ENCODE measurements at regions not wholly inside any gene's neighbourhood (a gene's known extent, or its start where the extent isn't known, plus 50 kb on each side); places are given as distances from the start of the nearest gene placed in this dataset.
A peak's percentile ranks its signal among the peaks of the same experiment; 100 is the strongest.
"Not testable (repeated sequence)": the region's sequence is repeated elsewhere in the genome, so short reads cannot be mapped to it uniquely, and the experiment has no call there.

- intact Hi-C loops (cut with micrococcal nuclease), result no loop called here
- peaks cover 6% of the 10 kb centered on the region for H3K9me3 ChIP-seq (replicated peaks)
- H3K27me3 ChIP-seq (ENCODE audit: low read depth), result no peaks in the 10 kb centered on the region
- no peak for TF ChIP-seq CTCF (IDR thresholded peaks at IDR 0.05; ENCODE audit: borderline replicate concordance)
- DNase-seq, result no peak
- H3K4me1 ChIP-seq, result peaks cover 4% of the 10 kb centered on the region
- no peaks in the 10 kb centered on the region for H3K36me3 ChIP-seq
- H3K4me3 ChIP-seq, result no peak overlapping the region
- no peak overlapping the region for H3K27ac ChIP-seq (replicated peaks)
These were observed 97.1 kb upstream of the NAV2 start for GRCh38 chr11:19615341-19616183.

GRCh38 chr11:19614370-19614940, 98.2 kb upstream of the NAV2 start:
- peaks cover 4% of the 10 kb centered on the region for H3K4me1 ChIP-seq

GRCh38 chr11:19612025-19612424, 100.6 kb upstream of the NAV2 start:
- intact Hi-C loops (cut with micrococcal nuclease); H3K9me3 ChIP-seq (replicated peaks); H3K4me3 ChIP-seq; DNase-seq; H3K36me3 ChIP-seq; H3K27ac ChIP-seq (replicated peaks); H3K27me3 ChIP-seq (ENCODE audit: low read depth): not testable (repeated sequence)
- peaks cover 21% of the 10 kb centered on the region for H3K4me1 ChIP-seq

More at GRCh38 chr11:19614370-19614940, 98.2 kb upstream of the NAV2 start:
- Histone ChIP-seq H3K4me3 (no peak overlapping the region), H3K27me3 (ENCODE audit: low read depth) (no peaks in the 10 kb centered on the region), H3K27ac (replicated peaks) (no peak overlapping the region), H3K36me3 (no peaks in the 10 kb centered on the region), H3K9me3 (replicated peaks) (peaks cover 6% of the 10 kb centered on the region)
- intact Hi-C loops (cut with micrococcal nuclease), result no loop called here
- no peak for DNase-seq
- peak; percentile 17 for TF ChIP-seq CTCF (IDR thresholded peaks at IDR 0.05; ENCODE audit: borderline replicate concordance)

DNA sequence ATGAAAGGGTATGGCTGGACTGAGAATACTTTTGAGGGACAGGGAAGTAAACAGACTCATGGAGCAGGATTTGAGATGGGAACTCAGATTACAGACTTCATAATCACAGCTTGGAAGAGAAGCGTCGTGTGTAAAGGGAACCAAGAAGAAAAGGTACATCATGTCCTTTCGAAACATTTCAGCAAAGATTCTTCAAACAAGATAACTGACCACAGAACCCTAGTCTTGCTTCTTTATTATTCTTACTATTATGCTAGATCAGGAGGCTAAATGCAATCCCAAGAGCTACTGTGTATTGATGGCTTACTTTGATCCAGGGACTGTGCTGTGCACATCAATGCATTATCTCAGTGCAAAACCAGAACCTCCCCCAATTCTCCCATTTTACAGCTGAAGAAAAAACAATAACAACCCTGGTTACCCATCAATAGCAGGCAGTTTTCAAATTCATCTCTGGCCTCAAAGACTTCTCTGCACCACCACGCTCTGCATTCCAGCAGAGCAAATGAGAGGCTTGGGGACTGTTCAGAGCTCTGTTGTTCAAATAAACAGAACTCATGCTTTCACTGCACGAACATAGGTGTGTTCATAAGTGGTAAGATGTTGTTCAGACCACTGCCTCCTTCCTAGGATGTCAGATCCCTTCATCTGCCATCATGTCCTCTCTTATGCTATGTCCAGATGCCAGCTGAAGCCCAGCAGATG, 104.8 kb upstream of the NAV2 start:
- no peak overlapping the region for H3K27ac ChIP-seq (replicated peaks)

DNA sequence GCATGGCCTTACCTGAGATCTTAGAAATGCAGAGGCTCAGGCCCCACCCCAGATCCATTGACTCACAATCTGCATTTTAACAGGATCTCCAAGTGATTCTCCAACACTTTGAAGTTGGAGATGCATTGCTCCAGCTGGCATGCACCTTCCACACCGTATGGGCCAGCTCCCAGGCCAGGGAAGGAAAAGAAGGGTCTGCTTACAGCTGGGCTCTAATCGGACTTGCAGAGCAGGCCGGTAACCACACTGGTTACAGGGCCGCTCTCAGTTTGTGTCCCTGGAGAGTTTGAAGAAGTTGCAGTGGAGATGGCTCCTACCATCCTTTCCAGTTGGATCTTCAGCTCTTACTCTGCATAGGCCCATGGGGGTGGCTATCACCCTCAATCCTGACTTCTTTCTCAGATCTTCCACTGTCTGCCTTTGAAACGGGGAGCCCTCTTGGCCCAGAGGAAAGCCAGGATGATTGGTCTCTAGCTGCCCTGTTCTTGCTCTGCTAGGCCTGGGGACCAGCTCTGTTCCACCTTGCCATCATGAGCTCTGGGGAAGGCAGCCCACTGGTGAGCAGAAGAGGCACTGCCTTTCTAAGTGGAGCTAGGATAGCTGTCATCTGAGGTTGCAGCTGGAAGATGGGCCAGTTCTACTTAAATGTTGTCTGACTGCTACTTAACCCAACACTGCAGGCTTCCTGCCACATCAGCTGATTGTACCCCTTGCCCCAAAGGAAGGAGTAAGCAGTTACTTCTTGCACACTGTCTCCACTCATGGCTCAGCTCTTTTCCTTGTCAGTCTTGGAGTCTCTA, 105.6 kb upstream of the NAV2 start:
- no peak overlapping the region for H3K27ac ChIP-seq (replicated peaks)
- intact Hi-C loops (cut with micrococcal nuclease), result no loop called here
- no peak for DNase-seq

More for the DNA sequence above, 104.8 kb upstream of the NAV2 start:
- H3K4me3 ChIP-seq, result no peak overlapping the region
- peaks cover 6% of the 10 kb centered on the region for H3K9me3 ChIP-seq (replicated peaks)
- intact Hi-C loops (cut with micrococcal nuclease), result no loop called here
- DNase-seq, result no peak
- H3K36me3 ChIP-seq, result no peaks in the 10 kb centered on the region
- peaks cover 37% of the 10 kb centered on the region for H3K4me1 ChIP-seq
- no peaks in the 10 kb centered on the region for H3K27me3 ChIP-seq (ENCODE audit: low read depth)
- TF ChIP-seq CTCF (IDR thresholded peaks at IDR 0.05; ENCODE audit: borderline replicate concordance), result no peak

More for the DNA sequence above, 105.6 kb upstream of the NAV2 start:
- TF ChIP-seq CTCF (IDR thresholded peaks at IDR 0.05; ENCODE audit: borderline replicate concordance), result no peak
- peaks cover 37% of the 10 kb centered on the region for H3K4me1 ChIP-seq
- no peaks in the 10 kb centered on the region for H3K27me3 ChIP-seq (ENCODE audit: low read depth)
- H3K36me3 ChIP-seq, result no peaks in the 10 kb centered on the region
- no peak overlapping the region for H3K4me3 ChIP-seq
- peaks cover 4% of the 10 kb centered on the region for H3K9me3 ChIP-seq (replicated peaks)
